ENCODE measurements at regions not wholly inside any gene's neighbourhood (a gene's known extent, or its start where the extent isn't known, plus 50 kb on each side); places are given as distances from the start of the nearest gene placed in this dataset.
A peak's percentile ranks its signal among the peaks of the same experiment; 100 is the strongest.
"Not testable (repeated sequence)": the region's sequence is repeated elsewhere in the genome, so short reads cannot be mapped to it uniquely, and the experiment has no call there.

GRCh38 chr21:35737449-35737848, 322.9 kb downstream of the SETD4 start:
- no peak for DNase-seq

- DNase-seq, result no peak
These were observed 327.5 kb downstream of the SETD4 start for GRCh38 chr21:35732788-35733187.

GRCh38 chr21:35730325-35730724, 330.0 kb downstream of the SETD4 start:
- DNase-seq, result no peak

- no peak for DNase-seq
These were observed 332.5 kb downstream of the SETD4 start for GRCh38 chr21:35727830-35728229.

- DNase-seq, result no peak
These were observed 336.2 kb downstream of the SETD4 start for GRCh38 chr21:35724156-35724555.

GRCh38 chr21:35721701-35722100, 338.6 kb downstream of the SETD4 start:
- no peak for DNase-seq

GRCh38 chr21:35720208-35720731, 340.1 kb downstream of the SETD4 start:
- DNase-seq, result no peak

- no peak for DNase-seq
These were observed 341.2 kb downstream of the SETD4 start for GRCh38 chr21:35719080-35719479.

- no peak for DNase-seq
These were observed 343.3 kb downstream of the SETD4 start for GRCh38 chr21:35716876-35717565.

- DNase-seq, result no peak
These were observed 346.4 kb downstream of the SETD4 start for GRCh38 chr21:35713914-35714313.

GRCh38 chr21:35711661-35712060, 348.7 kb downstream of the SETD4 start:
- no peak for DNase-seq

- DNase-seq, result no peak
These were observed 349.1 kb downstream of the SETD4 start for GRCh38 chr21:35711213-35711612.

GRCh38 chr21:35709990-35710389, 350.3 kb downstream of the SETD4 start:
- DNase-seq, result not testable (repeated sequence)

GRCh38 chr21:35705888-35706287, 354.4 kb downstream of the SETD4 start:
- no peak for DNase-seq

GRCh38 chr21:35705237-35705887, 355.0 kb downstream of the SETD4 start:
- DNase-seq, result no peak

GRCh38 chr21:35703704-35704103, 356.6 kb downstream of the SETD4 start:
- DNase-seq, result no peak

- DNase-seq, result no peak
These were observed 361.0 kb downstream of the SETD4 start for GRCh38 chr21:35699361-35699760.

- peak; percentile 3 for DNase-seq
These were observed 363.0 kb downstream of the SETD4 start for GRCh38 chr21:35697321-35697808.

GRCh38 chr21:35696644-35697043, 363.7 kb downstream of the SETD4 start:
- no peak for DNase-seq

GRCh38 chr21:35692311-35692710, 368.0 kb downstream of the SETD4 start:
- no peak for DNase-seq

- no peak for DNase-seq
These were observed 369.9 kb downstream of the SETD4 start for GRCh38 chr21:35690436-35690835.

- no peak for DNase-seq
These were observed 374.2 kb downstream of the SETD4 start for GRCh38 chr21:35686156-35686555.

- DNase-seq, result no peak
These were observed 376.5 kb downstream of the SETD4 start for GRCh38 chr21:35683664-35684304.

Measured in kidney glomerular epithelial cell (primary cell).